ENCODE measurements at regions not wholly inside any gene's neighbourhood (a gene's known extent, or its start where the extent isn't known, plus 50 kb on each side); places are given as distances from the start of the nearest gene placed in this dataset.

- Histone ChIP-seq H3K36me3 (ENCODE audit: insufficient read depth, low read length) (no peaks in the 10 kb centered on the region), H3K27ac (ENCODE audit: low read depth, low read length, poor library complexity, severe bottlenecking) (no peak overlapping the region), H3K4me3 (ENCODE audit: low read depth, low read length, poor library complexity, severe bottlenecking) (no peak overlapping the region), H2AFZ (ENCODE audit: low read length) (no peak overlapping the region), H3K9me3 (ENCODE audit: low read length) (no peaks in the 10 kb centered on the region), H3K4me1 (ENCODE audit: insufficient read depth, low read length, poor library complexity, severe bottlenecking) (no peaks in the 10 kb centered on the region), H3K79me2 (ENCODE audit: insufficient read depth, low read depth, low read length) (no peaks in the 10 kb centered on the region), H4K20me1 (ENCODE audit: insufficient read depth, low read length) (no peaks in the 10 kb centered on the region), H3K9me2 (ENCODE audit: insufficient read depth, low read length) (no peaks in the 10 kb centered on the region), H3K4me2 (ENCODE audit: low read length) (no peak overlapping the region)
- intact Hi-C loops (cut with micrococcal nuclease; ENCODE audit: unreplicated experiment), result no loop called here
- ChIA-PET CTCF (ENCODE audit: unreplicated experiment) (no interaction called here), POLR2A (interaction anchor here (0.7 kb wide), 1 partner anchor 526 kb away, joined by 4 read pairs; no protein-coding TSS in a partner anchor)
- BruUV-seq (replicated peaks), result no TSS peak
- TF ChIP-seq EZH2phosphoT487 (IDR thresholded peaks at IDR 0.05; ENCODE audit: borderline replicate concordance, low read depth, low read length), result no peak
- TF ChIP-seq CTCF (conservative IDR thresholded peaks at IDR 0.05; ENCODE audit: low read length), result no peak
- DNase-seq (ENCODE audit: low spot score), result no peak
Measured at GRCh38 chr2:40886100-40886499, 434.2 kb upstream of the SLC8A1 start.

GRCh38 chr2:40886655-40887054 is 434.8 kb upstream of the SLC8A1 start:
- POLR2A ChIA-PET, result interaction anchor here (0.7 to 1.6 kb wide), 3 partner anchors 20 to 1642 kb away, joined by 4 to 5 read pairs (median 4); no protein-coding TSS in a partner anchor
- no peak overlapping the region for H3K27ac ChIP-seq (ENCODE audit: low read depth, low read length, poor library complexity, severe bottlenecking)
- no peaks in the 10 kb centered on the region for H3K4me1 ChIP-seq (ENCODE audit: insufficient read depth, low read length, poor library complexity, severe bottlenecking)
- H2AFZ ChIP-seq (ENCODE audit: low read length), result no peak overlapping the region
- no peak for DNase-seq (ENCODE audit: low spot score)
- no TSS peak for BruUV-seq (replicated peaks)
- intact Hi-C loops (cut with micrococcal nuclease; ENCODE audit: unreplicated experiment), result no loop called here
- H3K4me2 ChIP-seq (ENCODE audit: low read length), result no peak overlapping the region
- H3K9me3 ChIP-seq (ENCODE audit: low read length), result no peaks in the 10 kb centered on the region
- CTCF ChIA-PET (ENCODE audit: unreplicated experiment), result no interaction called here
- H3K9me2 ChIP-seq (ENCODE audit: insufficient read depth, low read length), result no peaks in the 10 kb centered on the region
- TF ChIP-seq EZH2phosphoT487 (IDR thresholded peaks at IDR 0.05; ENCODE audit: borderline replicate concordance, low read depth, low read length) (no peak), CTCF (conservative IDR thresholded peaks at IDR 0.05; ENCODE audit: low read length) (no peak)
- H3K36me3 ChIP-seq (ENCODE audit: insufficient read depth, low read length), result no peaks in the 10 kb centered on the region
- no peaks in the 10 kb centered on the region for H4K20me1 ChIP-seq (ENCODE audit: insufficient read depth, low read length)
- no peak overlapping the region for H3K4me3 ChIP-seq (ENCODE audit: low read depth, low read length, poor library complexity, severe bottlenecking)
- H3K79me2 ChIP-seq (ENCODE audit: insufficient read depth, low read depth, low read length), result no peaks in the 10 kb centered on the region

- CTCF ChIA-PET (ENCODE audit: unreplicated experiment), result no interaction called here
- no peaks in the 10 kb centered on the region for H3K9me3 ChIP-seq (ENCODE audit: low read length)
- BruUV-seq (replicated peaks), result no TSS peak
- H3K79me2 ChIP-seq (ENCODE audit: insufficient read depth, low read depth, low read length), result no peaks in the 10 kb centered on the region
- no peaks in the 10 kb centered on the region for H3K4me1 ChIP-seq (ENCODE audit: insufficient read depth, low read length, poor library complexity, severe bottlenecking)
- no peak overlapping the region for H3K4me3 ChIP-seq (ENCODE audit: low read depth, low read length, poor library complexity, severe bottlenecking)
- intact Hi-C loops (cut with micrococcal nuclease; ENCODE audit: unreplicated experiment), result no loop called here
- H3K9me2 ChIP-seq (ENCODE audit: insufficient read depth, low read length), result no peaks in the 10 kb centered on the region
- POLR2A ChIA-PET, result interaction anchor here (0.6 kb wide), 2 partner anchors 55 to 224 kb away, joined by 3 read pairs; no protein-coding TSS in a partner anchor
- H3K4me2 ChIP-seq (ENCODE audit: low read length), result no peak overlapping the region
- no peaks in the 10 kb centered on the region for H4K20me1 ChIP-seq (ENCODE audit: insufficient read depth, low read length)
- DNase-seq (ENCODE audit: low spot score), result no peak
- no peak overlapping the region for H3K27ac ChIP-seq (ENCODE audit: low read depth, low read length, poor library complexity, severe bottlenecking)
- TF ChIP-seq EZH2phosphoT487 (IDR thresholded peaks at IDR 0.05; ENCODE audit: borderline replicate concordance, low read depth, low read length) (no peak), CTCF (conservative IDR thresholded peaks at IDR 0.05; ENCODE audit: low read length) (no peak)
- no peaks in the 10 kb centered on the region for H3K36me3 ChIP-seq (ENCODE audit: insufficient read depth, low read length)
- H2AFZ ChIP-seq (ENCODE audit: low read length), result no peak overlapping the region
Measured at GRCh38 chr2:40896358-40896757, 444.5 kb upstream of the SLC8A1 start.
